K562 (cell line): ENCODE measurements at regions not wholly inside any gene's neighbourhood (a gene's known extent, or its start where the extent isn't known, plus 50 kb on each side); places are given as distances from the start of the nearest gene placed in this dataset.

Source experiments
- CTCF ChIP-seq, 3 experiments: IDR thresholded peaks in 2 of 3; conservative IDR thresholded peaks in 1 of 3; 2 replicates each; pipeline ENCODE4 v1.5.1; 2011 to 2012; ENCODE audit warnings: low read length in 3 of 3, mild to moderate bottlenecking in 3 of 3, control low read depth in 2 of 3, improper control_type of control experiment in 1 of 3, inconsistent platforms in 1 of 3, low read depth in 1 of 3, mixed read lengths in 1 of 3, moderate library complexity in 1 of 3; ENCODE audit not compliant: insufficient read depth in 2 of 3
- E4F1 ChIP-seq: fragments of 250-450 bp; sonication (Bioruptor Pico); IDR thresholded peaks from 2 replicates; pipeline ENCODE4 v1.5.0; 2021; ENCODE audit warnings: mild to moderate bottlenecking, borderline replicate concordance
- ELK1 ChIP-seq: sonication (generic); formaldehyde crosslinking; IDR thresholded peaks from 2 replicates; pipeline ENCODE4 v1.8.1; 2022; ENCODE audit warnings: missing genetic modification reagents
- EZH2 ChIP-seq: IDR thresholded peaks from 2 replicates; pipeline ENCODE4 v1.6.1; 2012; ENCODE audit warnings: low read depth, mild to moderate bottlenecking, inconsistent platforms, low read length, borderline replicate concordance
- LCOR ChIP-seq: sonication (generic); formaldehyde crosslinking; IDR thresholded peaks from 2 replicates; pipeline ENCODE4 v1.8.0; 2022; ENCODE audit warnings: mild to moderate bottlenecking, missing genetic modification reagents
- SP2 ChIP-seq: IDR thresholded peaks from 2 replicates; pipeline ENCODE4 v1.6.1; 2011; ENCODE audit warnings: mild to moderate bottlenecking, low read depth, low read length, moderate library complexity; ENCODE audit not compliant: poor library complexity, severe bottlenecking; ENCODE audit errors: extremely low read depth
- ZNF3 ChIP-seq: fragments of 250-450 bp; sonication (Bioruptor Pico); IDR thresholded peaks from 2 replicates; pipeline ENCODE4 v1.5.0; 2021; ENCODE audit warnings: mild to moderate bottlenecking, moderate library complexity
- ZNF518B ChIP-seq: fragments of 250-450 bp; sonication (Bioruptor Pico); IDR thresholded peaks from 2 replicates; pipeline ENCODE4 v1.5.0; 2021; ENCODE audit warnings: mild to moderate bottlenecking, moderate library complexity

- TF ChIP-seq ZNF3 (no peak), EZH2 (no peak), ZNF518B (CRISPR knock-in tag) (no peak), LCOR (CRISPR knock-in tag) (no peak), E4F1 (CRISPR knock-in tag) (no peak), SP2 (no peak), CTCF (IDR thresholded peaks at IDR 0.05 in 2 of 3, conservative IDR thresholded peaks at IDR 0.05 in 1 of 3; ENCODE audit: insufficient read depth in 2 of 3, low read depth in 1 of 3, low read length in 3 of 3) (no peak), ELK1 (CRISPR knock-in tag) (no peak)
Measured at GRCh38 chr10:44314802-44315460, 70.0 kb downstream of the CXCL12 start.
